ENCODE measurements at regions not wholly inside any gene's neighbourhood (a gene's known extent, or its start where the extent isn't known, plus 50 kb on each side); places are given as distances from the start of the nearest gene placed in this dataset.

GRCh38 chr10:21097926-21098355, 200.8 kb upstream of the NEBL start:
- no peak overlapping the region for H3K27ac ChIP-seq
- TF ChIP-seq ZFX (IDR thresholded peaks at IDR 0.05; ENCODE audit: borderline replicate concordance) (no peak), CTCF (IDR thresholded peaks at IDR 0.05) (no peak)

DNA sequence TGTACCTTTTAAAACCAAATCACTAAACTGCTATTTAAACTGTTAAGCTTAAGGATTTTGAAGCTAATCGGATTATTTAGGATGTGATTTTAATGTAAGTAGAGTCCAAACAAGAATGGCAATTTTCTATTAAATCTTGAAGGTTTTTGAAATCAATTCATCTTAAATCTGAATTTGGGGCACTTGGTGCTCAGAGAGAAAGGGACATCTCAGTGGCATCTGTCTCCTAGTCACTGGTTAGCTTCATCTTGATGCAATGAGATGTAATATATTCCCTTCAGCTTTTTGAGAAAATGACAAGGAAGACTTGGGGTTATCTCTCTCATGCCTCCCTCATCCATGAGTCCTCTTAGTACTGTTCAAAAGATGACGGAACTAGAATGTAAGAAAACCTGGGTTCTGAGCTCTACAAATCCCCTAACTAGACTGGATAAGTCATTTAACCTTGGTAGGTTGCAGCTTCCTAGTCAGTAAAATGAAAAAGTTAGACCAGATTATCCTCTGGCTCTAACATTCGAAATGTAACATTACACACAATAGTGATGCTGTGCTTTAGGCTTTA, 198.5 kb upstream of the NEBL start:
- no peak overlapping the region for H3K27ac ChIP-seq
- TF ChIP-seq CTCF (IDR thresholded peaks at IDR 0.05) (no peak), ZFX (IDR thresholded peaks at IDR 0.05; ENCODE audit: borderline replicate concordance) (no peak)

DNA sequence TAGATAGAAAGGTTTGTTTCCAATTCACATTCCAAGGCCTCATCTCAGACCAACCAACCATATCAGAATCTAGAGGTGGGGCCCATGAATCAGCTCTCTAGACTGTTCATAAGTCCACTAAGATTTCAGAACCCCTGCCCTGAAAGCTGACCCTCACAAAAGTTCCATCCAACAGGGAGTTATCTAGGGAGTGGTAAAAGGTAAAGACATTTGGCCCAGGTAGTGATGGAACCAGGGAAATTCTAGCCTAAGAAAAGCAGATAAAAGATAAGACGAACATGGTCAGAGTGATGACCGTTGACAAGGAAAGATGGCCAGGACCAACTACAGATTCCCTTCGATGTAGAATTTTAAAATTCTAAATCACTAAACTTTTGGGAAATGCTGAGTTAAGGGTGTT, 198.0 kb upstream of the NEBL start:
- no peak overlapping the region for H3K27ac ChIP-seq
- TF ChIP-seq CTCF (IDR thresholded peaks at IDR 0.05) (no peak), ZFX (IDR thresholded peaks at IDR 0.05; ENCODE audit: borderline replicate concordance) (no peak)

DNA sequence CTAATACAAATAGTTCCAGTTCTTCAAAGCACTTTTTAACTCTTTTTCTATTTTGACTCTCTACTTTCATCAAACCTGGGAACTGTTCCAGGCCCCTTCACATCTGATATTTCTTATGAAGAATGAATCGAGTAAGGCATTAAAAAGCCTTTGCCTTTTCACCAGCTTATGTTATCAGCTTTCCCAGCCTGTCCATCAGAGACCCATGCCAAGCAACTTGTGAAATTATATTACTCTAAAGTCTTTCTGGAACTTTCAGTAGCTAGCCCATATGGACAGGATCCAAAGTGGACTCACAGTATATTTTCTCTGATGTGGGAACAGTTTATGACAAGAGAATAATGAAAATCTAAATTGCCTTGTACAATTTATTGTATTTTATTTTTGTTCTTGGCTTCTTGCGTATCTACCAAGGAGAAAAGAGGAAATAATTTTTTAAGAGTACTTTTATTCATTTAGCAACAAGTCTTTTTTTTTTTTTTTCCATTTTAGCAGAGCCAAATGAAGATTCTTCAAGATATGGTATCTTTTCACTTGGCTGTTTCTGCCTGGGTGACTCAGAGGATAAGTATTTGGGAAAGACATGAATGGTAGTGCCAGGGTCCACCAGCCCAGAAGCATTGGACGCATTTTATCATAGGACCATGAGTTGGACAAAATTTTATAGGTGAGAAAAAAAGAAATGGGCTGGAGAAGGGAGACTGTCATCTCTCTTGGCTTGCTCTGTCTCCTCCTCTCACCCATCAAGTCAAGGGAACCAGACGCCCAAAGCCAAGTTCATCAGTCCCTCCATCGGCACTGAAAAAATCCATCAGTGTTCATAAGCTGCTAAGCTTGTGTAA, 195.8 kb upstream of the NEBL start:
- H3K27ac ChIP-seq, result no peak overlapping the region

DNA sequence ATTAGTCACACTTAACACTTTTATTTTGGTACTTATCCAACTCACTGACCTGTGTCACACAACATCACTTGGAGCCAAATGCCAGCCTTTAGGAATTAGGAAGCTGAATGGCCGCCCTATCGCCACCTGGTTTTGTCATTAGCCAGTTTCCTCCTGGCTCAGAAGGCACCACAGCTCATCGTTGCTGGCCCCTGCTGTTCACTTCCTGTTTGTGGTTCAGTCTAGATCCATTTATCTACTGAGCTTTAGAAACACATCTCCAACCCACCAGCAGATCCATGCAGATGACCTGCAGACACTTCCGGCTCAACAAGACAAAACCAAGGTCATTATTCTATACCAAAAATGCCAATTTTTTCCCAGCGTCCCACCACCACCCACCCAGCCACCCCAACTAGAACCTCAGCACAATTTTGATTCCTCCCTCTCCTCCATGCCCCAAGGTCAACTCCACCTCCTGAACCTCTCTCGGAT, 193.5 kb upstream of the NEBL start:
- no peak overlapping the region for H3K27ac ChIP-seq
- TF ChIP-seq ZFX (IDR thresholded peaks at IDR 0.05; ENCODE audit: borderline replicate concordance) (no peak), CTCF (IDR thresholded peaks at IDR 0.05) (no peak)

More for the DNA sequence above, 195.8 kb upstream of the NEBL start:
- no peak for TF ChIP-seq CTCF (IDR thresholded peaks at IDR 0.05)

- TF ChIP-seq CTCF (IDR thresholded peaks at IDR 0.05) (no peak), ZFX (IDR thresholded peaks at IDR 0.05; ENCODE audit: borderline replicate concordance) (no peak)
Measured at GRCh38 chr10:21087476-21087875, 190.4 kb upstream of the NEBL start.

DNA sequence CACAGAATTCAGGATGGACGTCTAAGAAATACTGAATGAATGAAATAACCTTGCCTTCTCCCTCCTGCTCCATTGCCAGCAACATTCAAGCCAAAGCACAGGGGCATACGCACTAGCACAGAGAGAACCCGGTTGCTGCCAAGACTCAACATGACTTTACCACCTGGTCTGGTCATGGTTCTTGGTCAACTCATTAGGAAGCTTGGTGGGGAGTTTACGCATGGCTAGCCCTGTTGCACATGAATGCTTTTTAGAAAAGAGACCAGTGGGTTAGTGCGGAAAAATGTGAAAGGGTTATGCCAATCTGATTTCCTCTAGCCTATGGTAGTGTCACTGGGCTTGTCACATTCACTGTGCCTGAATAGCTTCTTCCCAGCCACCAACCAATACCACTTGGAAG, 187.6 kb upstream of the NEBL start:
- TF ChIP-seq CTCF (IDR thresholded peaks at IDR 0.05) (no peak), ZFX (IDR thresholded peaks at IDR 0.05; ENCODE audit: borderline replicate concordance) (no peak)
- no peak overlapping the region for H3K27ac ChIP-seq

More at GRCh38 chr10:21087476-21087875, 190.4 kb upstream of the NEBL start:
- no peak overlapping the region for H3K27ac ChIP-seq
